IPS-NIHi7 (cell line): ENCODE measurements at regions not wholly inside any gene's neighbourhood (a gene's known extent, or its start where the extent isn't known, plus 50 kb on each side); places are given as distances from the start of the nearest gene placed in this dataset.

Experiments
- DNase-seq: peaks from one replicate; pipeline ENCODE4 v3.0.0; 2012; ENCODE audit warnings: mixed read lengths; ENCODE audit errors: extremely low spot score

- no peak for DNase-seq
Measured at GRCh38 chr1:79069828-79070227, 63.3 kb upstream of the ADGRL4 start.

GRCh38 chr1:79059341-79059740 is 52.8 kb upstream of the ADGRL4 start:
- DNase-seq, result no peak
